Esophagus squamous epithelium (tissue), 4 donors: ENCODE measurements at regions not wholly inside any gene's neighbourhood (a gene's known extent, or its start where the extent isn't known, plus 50 kb on each side); places are given as distances from the start of the nearest gene placed in this dataset.

ENCODE experiments used
- CTCF ChIP-seq, 6 experiments: fragments of 450-650 bp in 4 of 6; fragments of 200-600 bp in 2 of 6; sonication (generic) in 2 of 6; IDR thresholded peaks; one replicate each; pipeline ENCODE4 v1.5.1; 2016 to 2019; ENCODE audit warnings: antibody characterized with exemption in 6 of 6, mild to moderate bottlenecking in 4 of 6, moderate library complexity in 4 of 6
- POLR2A ChIP-seq, 4 donors: fragments of 450-650 bp; IDR thresholded peaks; one replicate each; pipeline ENCODE4 v1.6.1; 2017; ENCODE audit warnings: antibody characterized with exemption in 4 of 4, mild to moderate bottlenecking in 4 of 4, moderate library complexity in 3 of 4

- TF ChIP-seq CTCF (IDR thresholded peaks at IDR 0.05): no peak
- TF ChIP-seq POLR2A (IDR thresholded peaks at IDR 0.05): no peak
Observed at GRCh38 chr2:13014783-13015182, 298.0 kb downstream of the TRIB2 start.
